ENCODE measurements at regions not wholly inside any gene's neighbourhood (a gene's known extent, or its start where the extent isn't known, plus 50 kb on each side); places are given as distances from the start of the nearest gene placed in this dataset.

- no peak for TF ChIP-seq CTCF (IDR thresholded peaks at IDR 0.05; ENCODE audit: borderline replicate concordance, extremely low read depth, low read length, poor library complexity, severe bottlenecking)
- TF ChIP-seq EZH2 (IDR thresholded peaks at IDR 0.05; ENCODE audit: borderline replicate concordance, low read depth, low read length, severe bottlenecking), result no peak
Observed at GRCh38 chr17:5933430-5933829, 136.7 kb upstream of the WSCD1 start.
